ENCODE measurements at regions not wholly inside any gene's neighbourhood (a gene's known extent, or its start where the extent isn't known, plus 50 kb on each side); places are given as distances from the start of the nearest gene placed in this dataset.
A peak's percentile ranks its signal among the peaks of the same experiment; 100 is the strongest.

DNA sequence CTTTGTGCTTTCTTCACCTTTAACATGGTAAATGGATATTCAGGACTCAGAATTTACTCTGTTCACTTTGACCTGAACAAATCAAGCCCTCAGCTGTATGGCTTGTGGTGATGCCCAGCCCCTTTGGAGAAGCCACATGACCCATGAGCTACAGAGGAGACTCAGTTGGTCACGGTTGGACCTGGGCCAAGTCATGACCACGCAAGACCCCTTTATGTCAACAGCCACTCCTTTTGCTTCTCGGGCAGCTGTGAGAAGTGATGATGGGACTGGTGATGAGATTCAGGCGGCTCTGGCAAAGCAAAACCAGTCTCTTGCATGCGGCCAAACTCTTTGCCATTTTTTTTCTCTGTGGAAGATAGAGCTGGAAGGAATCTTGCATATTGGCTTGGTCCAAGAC, 96.5 kb upstream of the AJAP1 start:
- no peak for DNase-seq

- DNase-seq, result no peak
These were observed 93.2 kb upstream of the AJAP1 start for GRCh38 chr1:4561205-4561604.

- no peak for DNase-seq
These were observed 92.1 kb upstream of the AJAP1 start for GRCh38 chr1:4562321-4562720.

GRCh38 chr1:4563586-4563985, 90.8 kb upstream of the AJAP1 start:
- DNase-seq, result no peak

GRCh38 chr1:4564051-4564450, 90.4 kb upstream of the AJAP1 start:
- DNase-seq, result no peak

- no peak for DNase-seq
These were observed 89.2 kb upstream of the AJAP1 start for GRCh38 chr1:4565166-4565565.

GRCh38 chr1:4565801-4566449, 88.5 kb upstream of the AJAP1 start:
- DNase-seq, result no peak

GRCh38 chr1:4571263-4571662, 83.1 kb upstream of the AJAP1 start:
- no peak for DNase-seq

- no peak for DNase-seq
These were observed 80.9 kb upstream of the AJAP1 start for GRCh38 chr1:4573526-4573925.

- DNase-seq, result no peak
These were observed 72.6 kb upstream of the AJAP1 start for GRCh38 chr1:4581807-4582206.

DNA sequence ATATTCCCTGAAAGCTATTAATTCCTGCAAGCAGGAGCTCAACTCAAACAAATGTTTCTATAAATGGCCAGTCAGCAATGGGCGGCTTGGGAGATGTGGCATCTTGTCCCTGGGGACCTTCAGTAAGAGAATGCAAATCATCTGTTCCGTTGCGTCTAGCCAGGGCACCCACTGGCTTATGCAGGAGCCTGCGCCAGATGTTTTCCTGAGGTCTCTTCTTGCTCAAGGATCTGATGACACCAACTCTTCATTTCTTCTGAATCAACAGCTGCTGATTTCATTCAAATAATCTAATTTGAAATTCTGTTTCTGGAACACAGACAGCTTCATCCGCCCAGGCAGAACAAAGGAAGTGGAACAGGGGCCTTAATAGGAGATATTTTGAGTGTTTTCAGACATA, 70.0 kb upstream of the AJAP1 start:
- DNase-seq, result no peak

DNA sequence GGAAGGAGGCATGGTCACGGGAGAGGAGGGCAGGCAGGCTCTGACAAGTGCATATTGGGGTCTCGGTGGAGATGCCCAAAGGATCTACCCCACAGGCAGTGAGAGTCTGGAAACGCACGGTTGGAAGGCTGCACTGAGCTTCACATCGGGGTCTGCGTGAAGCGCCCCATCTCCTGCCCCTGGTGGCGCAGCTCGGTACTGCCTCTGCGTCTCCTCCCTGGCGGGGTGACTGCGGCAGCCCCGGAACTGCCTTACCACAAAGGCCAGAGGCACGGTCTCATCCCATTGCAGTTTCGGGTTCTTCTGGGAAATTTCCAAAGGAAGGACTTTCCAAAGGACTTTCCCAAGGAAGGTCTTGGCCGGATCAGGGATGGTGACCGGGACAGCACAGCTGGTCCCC, 69.2 kb upstream of the AJAP1 start:
- DNase-seq, result peak in 2 of 4 experiments; percentile 7

DNA sequence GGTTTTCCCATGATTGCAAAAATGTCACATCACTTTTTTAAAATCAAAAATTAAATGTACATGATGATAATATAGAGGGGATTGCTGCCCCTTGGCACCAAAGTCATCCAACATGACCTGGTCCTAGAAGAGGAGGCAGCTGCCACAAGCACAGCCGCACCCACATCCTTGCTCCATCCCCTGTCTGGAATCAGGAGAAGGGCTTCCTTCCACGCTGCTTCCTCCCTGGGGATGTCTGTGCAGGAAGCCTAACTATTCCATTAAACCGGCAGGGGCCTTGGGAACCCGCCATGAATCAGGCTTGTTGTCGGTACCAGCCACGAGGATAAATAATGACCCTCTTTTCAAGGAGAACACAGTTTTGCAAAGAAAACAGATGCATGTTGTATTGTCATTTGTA, 68.7 kb upstream of the AJAP1 start:
- DNase-seq, result no peak

DNA sequence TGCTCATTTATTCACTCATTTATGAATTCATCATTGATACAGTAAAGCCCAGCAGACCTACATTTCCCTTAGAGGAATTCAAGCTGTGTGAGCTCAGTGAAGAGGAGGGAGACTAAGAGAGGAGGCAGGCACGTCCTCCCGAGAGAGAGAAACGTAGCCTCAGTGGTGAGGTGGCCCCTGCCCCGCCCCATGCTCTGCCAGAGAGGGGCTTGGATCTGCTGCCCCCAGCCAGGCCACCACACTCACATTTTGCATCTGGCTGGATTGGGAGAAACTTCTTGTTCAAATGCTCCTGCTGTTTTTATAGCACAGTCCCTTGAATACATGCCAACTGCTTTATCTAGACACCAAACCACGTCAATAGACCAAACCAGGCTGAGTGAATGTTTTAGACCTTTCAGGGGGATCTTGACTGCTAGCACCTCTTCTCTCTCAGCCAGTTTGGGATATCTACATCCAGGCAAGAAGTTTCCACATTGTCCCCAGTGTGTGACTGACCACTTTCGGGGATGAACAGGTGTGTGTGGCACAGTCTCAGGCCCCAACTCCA, 67.7 kb upstream of the AJAP1 start:
- DNase-seq, result no peak

GRCh38 chr1:4587721-4588120, 66.7 kb upstream of the AJAP1 start:
- no peak for DNase-seq

DNA sequence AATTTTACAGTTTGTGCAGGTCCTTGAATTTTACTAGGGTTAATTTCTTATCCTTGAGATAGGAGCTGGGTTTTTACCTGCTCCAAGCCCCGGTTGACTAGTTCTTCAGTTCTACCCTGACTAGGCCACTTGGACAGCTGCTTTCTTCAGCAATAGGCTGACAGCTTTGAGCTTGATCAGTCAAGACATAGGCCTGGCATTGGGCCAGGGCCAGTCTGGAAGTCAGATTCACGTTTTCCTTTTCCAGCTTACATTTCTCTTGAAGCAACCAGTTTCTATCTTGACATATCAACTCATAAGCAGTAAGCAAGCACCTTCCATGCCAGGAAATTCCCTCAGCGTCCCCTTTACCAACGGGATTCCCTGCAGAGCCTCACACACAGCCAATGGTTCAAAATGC, 63.7 kb upstream of the AJAP1 start:
- DNase-seq, result no peak

DNA sequence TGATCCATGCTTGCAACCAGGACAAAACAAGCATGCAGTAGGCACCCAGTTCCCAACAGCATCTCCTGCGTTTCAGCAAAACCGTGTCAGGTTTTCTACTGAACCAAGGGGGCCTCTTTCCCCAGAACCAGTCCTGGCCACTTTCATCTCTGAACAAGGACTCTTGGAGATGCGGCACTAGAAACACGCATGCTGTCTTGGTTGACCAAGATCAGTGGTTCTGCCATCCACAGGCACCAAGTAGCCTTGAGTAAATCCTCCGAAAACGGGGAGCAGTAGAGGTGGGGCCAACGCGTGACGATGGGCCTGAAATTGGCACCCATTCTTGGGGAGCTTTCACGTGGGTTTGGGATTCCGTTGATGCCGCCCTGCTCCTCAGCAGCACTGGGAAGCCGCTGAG, 62.5 kb upstream of the AJAP1 start:
- no peak for DNase-seq

GRCh38 chr1:4593106-4593505, 61.3 kb upstream of the AJAP1 start:
- no peak for DNase-seq

GRCh38 chr1:4594286-4594991, 60.0 kb upstream of the AJAP1 start:
- DNase-seq, result no peak

DNA sequence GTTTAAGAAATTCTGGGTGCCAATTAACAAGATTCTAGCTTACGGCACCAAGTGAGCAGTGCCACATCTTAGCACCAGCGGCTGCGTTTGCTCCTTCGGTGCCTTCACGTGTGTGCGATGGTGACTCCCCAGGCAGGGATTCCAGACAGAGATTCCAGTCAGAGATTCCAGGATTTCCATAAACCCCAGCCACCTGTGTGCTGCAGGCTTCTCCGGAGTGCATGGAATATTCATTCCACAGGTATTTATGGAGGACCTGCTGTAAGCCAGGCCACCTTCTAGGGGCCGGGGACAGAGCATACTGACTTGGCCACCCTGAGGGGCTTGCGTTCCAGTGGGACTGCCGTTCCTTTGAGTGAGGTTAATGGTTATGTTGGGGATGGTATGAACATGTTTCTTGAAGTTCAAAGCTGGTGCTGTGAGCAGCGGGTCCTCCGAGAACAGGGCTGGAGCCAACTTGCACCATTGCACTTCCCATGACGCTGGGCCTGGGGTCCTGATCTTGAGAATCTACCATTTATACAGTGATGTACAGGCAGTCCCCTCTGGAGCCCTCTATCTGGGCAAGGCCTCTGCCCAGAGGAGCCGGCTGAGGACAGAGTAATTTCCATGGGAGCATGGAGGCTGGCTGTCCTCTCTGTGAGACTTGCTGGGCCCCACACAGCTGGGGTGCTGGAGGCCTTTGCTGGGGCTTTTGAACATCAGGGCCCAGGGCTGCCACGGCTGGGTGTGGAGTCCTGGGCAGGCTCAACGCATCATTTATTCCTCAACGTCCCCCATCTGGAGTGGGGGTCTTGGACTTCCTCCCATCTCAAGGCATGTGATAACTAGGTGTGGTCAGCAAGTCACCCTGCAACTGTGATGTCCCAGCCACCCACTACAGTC, 58.8 kb upstream of the AJAP1 start:
- no peak for DNase-seq

DNA sequence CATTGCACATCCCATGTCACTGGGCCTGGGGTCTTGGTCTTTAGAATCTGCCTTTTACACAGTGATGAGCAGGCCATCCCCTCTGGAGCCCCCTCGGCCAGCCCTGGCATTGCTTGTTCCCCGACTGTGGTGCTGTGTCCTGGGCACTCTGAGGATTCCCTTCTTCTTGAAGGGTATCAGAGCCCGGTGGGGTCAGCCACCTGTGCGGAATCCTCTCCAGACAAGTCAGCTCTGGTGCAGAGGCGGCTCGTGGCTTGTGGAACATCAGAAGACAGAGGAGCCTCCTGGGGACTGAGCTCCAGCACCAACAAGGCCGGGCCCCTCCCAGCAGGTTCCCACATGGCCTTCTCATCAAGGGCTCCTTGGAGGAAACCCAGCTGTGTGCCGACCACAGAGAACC, 57.9 kb upstream of the AJAP1 start:
- no peak for DNase-seq

DNA sequence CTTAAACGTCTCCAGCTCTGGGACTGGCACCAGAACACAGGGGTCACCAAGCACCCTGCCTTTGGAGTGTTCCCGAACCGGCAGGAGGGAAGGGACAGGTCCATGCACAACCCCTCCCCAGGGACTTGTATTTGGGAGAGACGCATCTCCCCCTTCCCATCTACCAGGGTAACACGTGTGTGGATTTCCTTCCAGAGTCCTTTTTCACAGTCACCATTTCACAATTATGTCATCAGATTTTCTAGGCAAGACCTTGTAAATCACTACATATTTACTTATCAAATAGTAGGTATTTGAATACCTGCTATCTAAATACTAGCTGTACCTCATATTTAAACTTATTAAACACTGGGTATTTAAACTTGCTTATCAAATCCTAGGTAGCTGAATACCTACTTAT, 57.4 kb upstream of the AJAP1 start:
- no peak for DNase-seq

DNA sequence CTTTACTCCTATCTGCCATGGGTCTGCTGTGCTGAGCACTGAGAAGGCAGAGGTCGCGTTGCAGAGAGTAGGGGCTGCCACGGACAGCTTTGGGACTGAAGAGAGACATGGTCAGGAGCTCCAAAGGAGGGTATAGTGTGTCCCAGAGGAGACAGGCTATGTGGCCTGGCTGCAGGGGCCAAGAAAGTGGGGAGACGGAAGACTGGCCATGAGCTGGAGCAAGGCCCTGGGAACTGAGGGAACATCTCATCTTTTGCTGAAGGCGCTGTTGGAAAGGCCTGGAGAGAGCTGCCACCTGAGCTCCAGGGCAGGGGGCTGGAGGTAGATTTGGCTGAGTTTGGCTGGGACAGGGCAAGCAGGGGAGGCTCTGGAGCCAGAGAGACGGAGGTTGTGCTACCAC, 55.8 kb upstream of the AJAP1 start:
- no peak for DNase-seq

DNA sequence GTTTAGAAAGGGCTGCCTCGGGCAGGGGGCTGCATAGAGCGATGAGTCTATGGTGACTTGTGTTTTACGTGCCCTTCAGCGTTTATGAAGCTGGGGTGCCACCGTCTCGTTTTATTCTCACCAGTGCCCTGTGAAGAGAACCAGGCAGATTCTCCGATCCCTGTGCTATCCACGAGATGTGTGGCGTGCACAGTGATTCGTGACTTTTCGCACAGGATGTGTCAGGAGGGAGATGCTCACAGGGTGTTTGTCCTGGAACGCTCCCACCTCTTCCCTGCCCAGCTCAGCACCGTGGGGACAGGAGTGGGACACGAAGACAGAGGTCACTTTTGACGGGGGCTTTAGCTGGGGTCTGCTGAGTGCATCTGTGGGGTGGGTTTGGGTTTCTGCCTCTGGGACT, 54.9 kb upstream of the AJAP1 start:
- no peak for DNase-seq
